ENCODE measurements at regions not wholly inside any gene's neighbourhood (a gene's known extent, or its start where the extent isn't known, plus 50 kb on each side); places are given as distances from the start of the nearest gene placed in this dataset.

DNA sequence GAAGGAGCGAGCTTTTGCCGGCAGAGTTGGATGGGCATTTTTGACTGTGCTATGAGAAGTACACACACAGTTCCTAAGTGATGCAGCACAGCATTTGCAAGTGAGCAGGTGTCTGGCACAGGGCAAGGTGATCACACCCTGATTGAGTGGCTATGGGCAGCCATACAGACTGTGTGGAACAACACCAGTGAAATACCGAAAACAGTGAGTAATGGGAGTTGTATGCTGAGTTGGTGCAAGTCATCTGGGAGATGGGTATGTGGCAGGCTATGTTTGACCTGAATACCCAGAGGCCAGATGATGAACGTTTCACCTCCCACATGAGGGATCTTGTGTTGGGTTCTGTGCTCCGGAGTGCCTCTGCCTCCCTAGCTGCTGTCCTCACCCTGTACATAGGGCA, 53.5 kb upstream of the TIPARP start:
- no peak for DNase-seq

DNA sequence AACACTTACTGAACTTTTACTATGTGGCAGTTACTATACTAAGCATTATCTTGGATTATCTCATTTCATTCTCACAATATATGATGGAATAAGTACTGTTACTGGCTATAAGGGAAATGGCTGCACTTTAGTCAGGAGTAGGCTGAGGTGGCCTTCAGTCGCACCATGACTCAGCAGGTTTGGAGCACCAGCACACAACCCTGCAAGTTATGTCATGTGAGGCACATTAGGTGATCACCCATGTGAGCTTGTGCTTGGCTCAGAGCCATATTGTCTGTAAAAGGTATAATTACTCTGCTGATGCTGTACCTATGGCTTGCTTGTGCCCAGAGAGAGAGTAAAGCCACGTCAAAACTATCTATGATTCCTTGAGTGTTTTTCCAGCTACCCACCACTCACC, 54.1 kb upstream of the TIPARP start:
- no peak for DNase-seq

DNA sequence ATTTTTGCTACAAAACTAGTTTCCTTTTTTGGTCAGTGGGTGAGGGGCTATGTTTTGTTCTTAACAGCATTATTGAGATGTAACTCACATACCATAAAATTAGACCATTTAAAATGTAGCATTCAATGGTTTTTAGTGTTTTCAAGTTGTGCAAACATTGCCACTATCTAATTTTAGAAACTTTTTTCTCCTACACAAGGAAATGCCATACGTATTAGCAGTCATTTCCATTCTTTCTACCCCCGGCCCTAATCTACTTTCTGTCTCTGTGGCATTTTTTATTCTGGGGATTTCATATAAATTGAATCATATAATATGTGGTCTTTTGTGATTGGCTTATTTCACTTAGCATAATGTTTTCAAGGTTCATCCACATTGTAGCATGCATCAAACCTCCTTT, 55.0 kb upstream of the TIPARP start:
- DNase-seq: no peak

DNA sequence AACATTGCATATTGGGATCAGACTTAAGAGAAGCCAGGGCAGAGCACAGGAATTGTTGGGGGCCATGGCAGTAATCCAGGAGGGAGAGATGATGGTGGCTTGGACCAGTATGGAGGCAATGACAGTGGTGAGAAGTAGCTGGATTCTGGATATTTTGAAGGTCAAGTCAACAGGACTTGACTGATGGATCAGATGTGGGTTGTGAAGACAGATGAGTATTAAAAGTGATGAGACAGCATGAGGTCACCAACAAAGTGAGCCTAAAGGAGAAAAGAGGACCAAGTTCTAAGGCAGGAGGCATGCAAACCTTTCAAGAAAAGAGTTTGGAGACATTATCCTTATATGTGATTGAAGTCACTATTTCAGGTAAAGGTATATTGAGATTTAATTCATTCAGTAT, 56.6 kb upstream of the TIPARP start:
- DNase-seq: no peak

DNA sequence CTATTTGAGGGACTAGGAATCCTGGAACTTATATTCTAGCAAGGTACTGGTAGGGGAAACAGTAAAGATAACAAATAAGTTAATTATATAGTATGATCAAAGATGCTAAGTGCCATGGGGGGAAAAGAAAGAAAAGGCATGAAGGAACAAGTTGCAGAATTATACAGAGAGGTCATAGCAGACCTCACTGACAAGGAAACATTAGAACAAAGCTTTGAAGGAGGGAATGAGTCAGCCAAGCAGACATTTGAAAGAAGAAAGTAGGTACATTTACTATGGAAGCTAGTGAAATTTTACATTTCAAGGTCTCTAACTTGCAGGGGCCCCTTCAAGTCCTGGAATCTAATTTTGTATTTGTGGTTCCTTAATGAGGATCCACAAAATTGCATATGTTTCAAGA, 57.2 kb upstream of the TIPARP start:
- no peak for DNase-seq

DNA sequence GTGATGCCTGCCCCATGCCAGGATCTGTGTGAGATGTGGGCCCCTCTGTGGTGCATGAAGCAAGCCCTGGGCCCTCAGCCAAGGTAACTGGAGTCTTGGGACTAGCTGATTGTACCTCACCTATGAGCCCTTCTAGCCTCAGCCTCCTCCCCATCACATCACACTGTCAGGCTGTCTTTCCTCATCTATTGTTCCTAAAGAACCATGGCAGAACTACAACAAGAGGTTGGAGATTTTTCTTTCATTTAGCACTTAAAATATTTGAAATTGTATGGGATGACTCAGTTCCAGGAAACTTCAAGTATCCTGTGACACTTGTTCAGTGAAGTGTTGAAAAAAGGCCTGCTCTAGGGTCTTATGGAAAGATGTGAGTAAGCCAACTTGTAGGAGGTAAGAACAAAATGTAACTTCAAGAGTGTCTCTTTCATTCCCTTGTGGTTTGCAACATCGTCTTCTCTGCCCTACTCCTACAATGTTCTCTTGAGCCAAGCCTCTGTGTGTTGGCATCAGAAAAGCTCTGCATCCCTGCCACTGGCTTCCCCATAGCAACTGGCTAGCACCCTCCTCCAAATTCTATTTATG, 58.7 kb upstream of the TIPARP start:
- no peak for DNase-seq

DNA sequence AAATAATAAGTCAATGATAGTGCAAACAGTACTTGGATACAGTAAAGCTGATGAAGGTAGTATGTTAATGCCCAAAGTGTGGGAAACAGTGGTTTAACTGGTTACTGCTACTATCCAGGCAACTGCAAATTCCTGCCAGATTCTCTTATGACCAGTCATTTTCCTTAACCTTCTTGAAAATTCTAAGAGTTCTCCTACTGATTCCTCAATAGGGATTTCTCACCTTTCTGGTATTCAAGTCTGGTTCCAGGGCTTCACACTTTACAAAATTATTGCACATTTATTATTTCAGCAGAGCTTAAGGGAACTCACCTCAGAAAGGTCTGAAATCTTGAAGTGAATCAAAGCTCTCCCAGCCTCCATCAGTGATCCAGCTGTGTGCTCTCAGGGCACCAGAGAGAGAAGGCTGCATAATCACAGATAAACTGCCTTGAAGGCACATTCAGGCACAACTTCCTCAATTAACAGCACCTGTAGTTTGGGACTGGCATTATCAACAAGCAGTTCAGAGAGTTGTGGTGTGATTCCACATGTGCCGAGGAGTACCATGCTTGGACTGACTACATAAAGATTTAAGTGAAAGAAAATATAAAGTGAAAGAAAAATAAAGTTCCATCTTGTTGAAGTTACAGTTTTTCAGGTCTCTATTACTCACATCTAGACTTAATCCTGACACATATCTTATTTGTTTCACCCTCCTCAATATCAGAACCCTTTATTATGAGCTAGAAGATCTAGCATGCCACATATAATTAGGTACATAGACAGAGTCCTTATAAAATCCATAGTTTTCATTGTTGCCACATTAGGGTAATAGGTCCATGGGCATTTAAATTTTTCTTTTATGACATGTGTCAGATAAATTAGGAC, 59.5 kb upstream of the TIPARP start:
- no peak for DNase-seq

DNA sequence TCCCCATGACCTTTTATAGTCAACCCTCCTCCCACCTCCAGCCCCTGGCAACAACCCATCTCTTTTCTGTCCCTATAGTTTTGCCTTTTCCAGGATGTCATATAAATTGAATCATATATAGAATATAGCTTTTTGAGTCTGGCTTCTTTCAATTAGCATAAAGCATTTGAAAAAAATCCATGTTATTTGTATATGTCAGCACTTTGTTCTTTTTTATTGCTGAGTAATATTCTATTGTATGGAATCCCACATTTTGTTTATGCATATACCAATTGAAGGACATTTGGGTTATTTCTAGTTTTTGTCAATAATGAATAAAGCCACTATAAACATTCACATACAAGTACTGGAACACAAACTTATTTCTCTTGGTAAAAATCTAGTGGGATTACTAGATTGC, 58.0 kb upstream of the SSR3 start:
- DNase-seq: no peak

DNA sequence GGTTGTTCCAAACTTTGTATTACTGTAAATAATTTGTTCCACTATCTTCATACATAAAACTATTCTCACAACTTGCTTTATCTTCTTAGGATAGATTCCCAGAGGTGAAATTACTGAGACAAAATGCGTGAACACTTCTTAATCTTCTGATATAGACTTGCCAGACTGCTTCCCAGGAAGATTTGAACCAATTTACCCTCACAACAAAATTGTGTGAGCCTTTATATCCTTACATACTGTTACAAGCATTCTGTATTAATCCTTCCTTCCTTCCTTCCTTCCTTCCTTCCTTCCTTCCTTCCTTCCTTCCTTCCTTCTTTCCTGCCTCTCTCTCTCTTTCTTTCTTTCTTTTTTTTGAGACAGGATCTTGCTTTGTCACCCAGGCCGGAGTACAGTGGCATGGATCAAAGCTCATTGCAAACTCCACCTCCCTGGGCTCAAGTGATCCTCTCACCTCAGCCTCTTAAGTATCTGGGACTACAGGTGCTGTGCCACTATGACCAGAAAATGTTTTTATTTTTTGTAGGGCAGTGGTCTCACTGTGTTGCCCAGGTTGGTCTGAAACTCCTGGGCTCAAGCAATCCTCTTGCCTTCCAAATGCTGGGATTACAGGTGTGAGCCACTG, 57.1 kb upstream of the SSR3 start:
- no peak for DNase-seq

DNA sequence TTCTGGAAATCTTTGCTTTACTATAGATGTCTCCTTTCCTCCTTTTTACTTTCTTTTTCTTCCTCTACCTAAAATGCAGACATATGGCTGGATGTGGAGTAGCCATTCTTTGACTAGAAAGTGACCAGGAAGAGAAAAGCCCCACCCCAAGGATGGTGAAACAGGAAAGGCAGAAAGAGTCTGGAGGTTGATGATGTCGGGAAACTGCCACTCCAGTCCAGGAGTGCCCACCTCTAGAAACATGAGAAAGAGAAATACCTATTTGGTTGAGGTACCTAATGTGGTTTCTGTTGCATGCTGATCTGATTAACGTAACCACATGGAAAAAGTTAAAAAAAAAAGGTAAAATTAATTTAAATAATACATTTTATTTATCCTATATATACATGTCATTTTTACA, 55.2 kb upstream of the SSR3 start:
- DNase-seq: no peak

DNA sequence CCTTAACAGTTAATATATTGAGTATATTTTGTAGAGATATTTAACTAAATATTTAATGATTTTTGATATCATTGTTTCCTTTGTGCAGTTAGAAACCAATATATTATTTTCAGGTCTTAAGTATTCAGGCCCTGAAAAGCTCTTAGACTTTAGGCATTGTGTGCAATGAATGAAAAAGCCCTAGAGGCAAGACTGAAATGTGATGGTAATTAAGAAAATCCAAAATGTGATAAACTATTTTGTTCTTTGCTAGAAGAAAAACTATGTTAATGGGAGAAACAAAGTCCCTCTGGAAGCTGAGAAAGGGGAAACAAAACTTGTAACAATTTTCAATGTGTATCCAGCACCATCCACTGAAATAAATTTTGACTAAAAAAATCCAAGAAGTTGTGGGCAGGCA, 54.6 kb upstream of the SSR3 start:
- DNase-seq: no peak

DNA sequence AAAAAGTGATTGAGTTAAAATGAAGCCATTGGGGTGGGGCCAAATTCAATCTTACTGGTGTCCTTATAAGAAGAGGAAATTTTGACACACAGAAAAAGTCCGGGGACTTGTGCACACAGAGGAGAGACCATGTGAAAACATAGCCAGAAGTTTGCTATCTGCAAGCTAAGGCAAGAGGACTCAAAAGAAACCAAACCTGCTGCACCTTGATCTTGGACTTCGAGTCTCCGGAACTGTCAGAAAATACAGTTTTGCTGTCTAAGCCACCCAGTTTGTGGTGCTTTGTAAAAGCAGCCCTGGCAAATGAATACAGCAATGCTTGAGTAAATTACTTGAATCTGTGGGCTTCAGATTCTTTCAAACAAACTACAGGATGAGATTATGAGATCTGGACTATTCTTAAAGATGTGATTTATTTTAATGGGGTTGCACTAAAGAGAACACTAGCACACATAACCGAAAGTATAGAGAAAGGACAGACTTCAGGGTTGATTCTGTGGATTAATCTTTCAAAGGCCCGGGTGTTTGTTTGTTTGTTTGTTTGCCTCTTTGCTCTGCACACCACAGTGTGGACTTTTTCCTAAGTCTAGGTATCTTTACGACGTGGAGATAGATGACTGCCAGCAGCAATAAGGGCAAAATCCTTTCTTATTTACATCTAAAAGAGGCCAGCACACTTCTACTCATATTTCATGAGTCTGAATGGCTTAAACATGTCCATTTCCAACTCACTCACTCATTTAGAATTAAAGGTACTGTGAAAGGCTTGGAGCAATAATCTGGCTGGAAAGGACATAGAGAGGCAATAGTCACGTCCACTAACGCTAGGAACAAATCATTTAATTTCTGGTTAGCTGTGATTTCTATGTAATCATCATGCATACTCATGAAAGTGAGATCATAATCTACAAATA, 53.9 kb upstream of the SSR3 start:
- no peak for DNase-seq

DNA sequence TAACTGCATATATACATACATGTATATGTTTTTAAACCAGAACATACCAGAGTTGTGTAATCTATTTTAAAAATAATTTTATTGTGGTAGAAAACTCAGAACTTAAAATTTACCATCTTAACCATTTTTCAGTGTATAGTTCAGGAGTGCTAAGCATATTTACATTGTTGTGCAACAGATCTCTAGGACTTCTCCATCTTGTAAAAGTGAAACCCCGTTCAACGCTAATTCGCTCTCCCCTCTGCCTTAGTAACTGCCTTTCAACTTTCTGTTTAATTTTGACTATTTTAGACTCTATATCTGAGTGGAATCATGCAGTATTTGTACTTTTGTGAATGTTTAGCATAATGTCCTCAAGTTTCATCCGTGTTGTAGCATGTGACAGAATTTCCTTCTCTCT, 51.8 kb upstream of the SSR3 start:
- peak; percentile 10 for DNase-seq

DNA sequence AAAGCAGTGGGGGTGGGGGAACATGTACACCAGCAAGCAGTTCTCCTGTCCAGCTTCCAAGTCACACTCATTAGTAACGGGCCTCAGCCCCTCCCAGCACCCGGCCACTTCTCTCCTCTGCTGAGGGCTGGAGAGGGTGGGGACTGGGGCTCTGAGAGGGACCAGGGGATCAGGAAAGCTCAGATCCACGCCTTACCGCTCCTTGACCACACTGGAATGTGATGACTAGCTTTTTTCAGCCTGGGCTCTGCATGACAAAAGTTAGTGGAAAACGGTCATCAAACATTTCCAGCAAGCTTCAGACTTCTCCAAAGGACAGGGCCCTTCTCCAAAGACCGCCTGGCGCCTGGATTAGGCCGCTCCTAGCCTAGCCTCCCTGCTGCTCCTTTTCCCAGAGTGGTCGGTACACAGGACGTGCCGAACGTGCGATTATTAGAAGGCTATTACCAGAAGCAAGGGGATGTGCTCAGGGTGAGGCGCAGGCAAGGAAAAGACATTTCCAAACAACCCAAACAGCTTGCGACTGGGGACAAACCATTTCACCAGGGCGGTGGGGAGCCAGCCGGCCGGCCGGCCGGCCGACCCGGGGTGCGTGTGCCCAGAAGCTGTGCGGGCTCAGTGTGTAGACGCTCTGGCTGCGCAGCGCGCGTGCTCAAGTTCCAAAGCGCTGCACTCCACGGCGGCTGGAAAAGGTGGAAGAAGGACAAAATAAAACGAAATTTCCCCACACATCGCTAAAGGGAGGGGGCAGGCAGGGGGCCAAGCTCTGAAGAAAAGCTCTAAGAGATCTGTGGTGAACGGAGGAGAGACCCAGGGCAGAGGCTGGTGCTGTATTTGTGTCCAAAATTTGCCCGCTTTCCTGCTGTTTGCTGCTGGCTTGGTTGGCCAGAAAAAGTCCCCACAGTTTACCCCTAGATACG, 51.0 kb upstream of the SSR3 start:
- no peak for DNase-seq

DNA sequence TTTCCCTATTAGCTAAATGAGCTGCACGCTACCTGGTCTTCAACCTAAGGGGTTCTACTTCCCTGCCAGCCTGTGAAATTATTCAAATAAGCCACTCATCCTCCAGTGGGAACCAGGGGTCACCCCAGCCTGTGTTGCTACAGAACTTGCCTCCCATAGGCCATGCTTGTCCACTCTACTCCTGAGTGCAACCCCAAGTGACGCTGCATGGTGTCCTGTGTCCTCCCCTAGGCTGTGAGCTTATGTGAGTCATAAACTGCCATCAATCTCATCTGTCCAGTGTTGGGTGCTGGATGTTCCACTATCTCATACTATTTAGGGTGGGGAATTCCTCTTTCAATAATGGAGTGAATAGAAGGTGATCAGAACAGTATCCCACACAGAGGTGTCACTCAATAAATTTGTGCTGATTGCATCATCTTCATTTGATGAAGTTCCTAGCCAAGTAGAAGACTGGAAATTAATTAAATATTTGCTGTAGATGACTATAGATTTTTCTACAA, 49.8 kb upstream of the SSR3 start:
- no peak for DNase-seq
